AG04450 (cell line): ENCODE measurements at regions not wholly inside any gene's neighbourhood (a gene's known extent, or its start where the extent isn't known, plus 50 kb on each side); places are given as distances from the start of the nearest gene placed in this dataset.

ENCODE experiments used
- CTCF ChIA-PET: fragments of 300-600, 350-600 bp; formaldehyde crosslinking; extraction: SDS; loops from one replicate; lab custom pipeline; 2022; ENCODE audit warnings: antibody characterized with exemption, inconsistent platforms; lab: Charles Lee
- POLR2A ChIA-PET: fragments of 350-600 bp; formaldehyde crosslinking; extraction: SDS; loops from one replicate; lab custom pipeline; 2021; ENCODE audit warnings: antibody characterized with exemption, inconsistent platforms; lab: Yijun Ruan, JAX
- DNase-seq: peaks from one replicate; pipeline ENCODE4 v3.0.0-alpha.2; 2011; ENCODE audit warnings: low read depth, low spot score
- H3K27ac ChIP-seq: one replicate; pipeline ENCODE4 v1.5.1; 2012; ENCODE audit warnings: low read depth, low read length, control low read depth
- H3K27me3 ChIP-seq: one replicate; pipeline ENCODE4 v1.6.0; 2012; ENCODE audit warnings: low read length; ENCODE audit not compliant: control insufficient read depth, insufficient read depth
- H3K4me3 ChIP-seq: 2 replicates; pipeline ENCODE4 v1.5.1; 2011; ENCODE audit warnings: mild to moderate bottlenecking, low read depth, low read length, control low read depth
- H3K9me3 ChIP-seq: 2 replicates; pipeline ENCODE4 v1.5.1; 2012; ENCODE audit warnings: low read length; ENCODE audit not compliant: control insufficient read depth, insufficient read depth
- TF ChIP-seq, protein P1 (sequence below): IDR thresholded peaks from 2 replicates; pipeline ENCODE4 v1.5.1; 2011; ENCODE audit warnings: low read depth, low read length, control low read depth, inconsistent platforms

DNA sequence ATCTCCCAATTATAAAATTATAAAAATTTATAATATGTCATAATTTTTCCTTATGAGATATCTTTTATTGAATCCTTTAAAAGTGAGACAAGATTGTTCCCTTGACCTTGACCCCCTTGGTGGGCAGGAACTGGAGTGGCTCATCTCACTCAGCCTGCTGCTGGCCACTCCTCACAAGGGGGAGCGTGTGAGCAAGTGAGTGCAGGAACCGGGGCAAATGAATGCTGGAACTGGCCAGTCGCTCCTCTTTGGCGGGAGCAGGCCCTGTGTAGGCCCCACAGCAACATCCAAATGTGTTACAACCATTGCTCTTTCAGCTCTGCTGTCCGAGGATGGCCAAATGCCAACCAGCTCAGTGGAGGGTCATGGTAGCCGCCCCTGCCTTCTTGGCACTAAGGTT, 178.8 kb downstream of the ETNK1 start:
- CTCF ChIA-PET: no interaction called here
- Histone ChIP-seq H3K27ac (no peak overlapping the region), H3K9me3 (no peaks in the 10 kb centered on the region), H3K4me3 (no peak overlapping the region), H3K27me3 (no peaks in the 10 kb centered on the region)
- DNase-seq: no peak
- TF ChIP-seq, protein P1, sequence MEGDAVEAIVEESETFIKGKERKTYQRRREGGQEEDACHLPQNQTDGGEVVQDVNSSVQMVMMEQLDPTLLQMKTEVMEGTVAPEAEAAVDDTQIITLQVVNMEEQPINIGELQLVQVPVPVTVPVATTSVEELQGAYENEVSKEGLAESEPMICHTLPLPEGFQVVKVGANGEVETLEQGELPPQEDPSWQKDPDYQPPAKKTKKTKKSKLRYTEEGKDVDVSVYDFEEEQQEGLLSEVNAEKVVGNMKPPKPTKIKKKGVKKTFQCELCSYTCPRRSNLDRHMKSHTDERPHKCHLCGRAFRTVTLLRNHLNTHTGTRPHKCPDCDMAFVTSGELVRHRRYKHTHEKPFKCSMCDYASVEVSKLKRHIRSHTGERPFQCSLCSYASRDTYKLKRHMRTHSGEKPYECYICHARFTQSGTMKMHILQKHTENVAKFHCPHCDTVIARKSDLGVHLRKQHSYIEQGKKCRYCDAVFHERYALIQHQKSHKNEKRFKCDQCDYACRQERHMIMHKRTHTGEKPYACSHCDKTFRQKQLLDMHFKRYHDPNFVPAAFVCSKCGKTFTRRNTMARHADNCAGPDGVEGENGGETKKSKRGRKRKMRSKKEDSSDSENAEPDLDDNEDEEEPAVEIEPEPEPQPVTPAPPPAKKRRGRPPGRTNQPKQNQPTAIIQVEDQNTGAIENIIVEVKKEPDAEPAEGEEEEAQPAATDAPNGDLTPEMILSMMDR: no peak
- POLR2A ChIA-PET: no interaction called here

DNA sequence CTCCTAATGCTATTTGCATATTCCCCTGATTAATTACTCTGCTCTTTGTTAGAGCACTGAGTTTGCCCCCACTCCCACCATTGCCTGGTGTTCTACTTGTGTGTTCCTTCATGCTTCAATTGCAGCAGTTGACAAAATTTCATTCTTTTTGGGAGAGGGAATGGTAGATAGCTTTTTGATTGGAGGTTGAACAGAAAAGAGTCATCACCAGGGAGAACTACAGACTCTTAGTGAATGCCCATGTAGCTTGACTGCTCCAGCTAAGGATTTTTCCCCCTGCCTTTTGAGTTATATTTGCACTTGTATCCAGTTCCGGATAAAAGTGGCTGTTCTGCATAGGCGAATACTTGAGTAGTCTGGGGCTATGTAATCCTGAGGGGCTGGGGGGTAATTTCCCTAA, 183.9 kb downstream of the ETNK1 start:
- Histone ChIP-seq H3K9me3 (no peaks in the 10 kb centered on the region), H3K27ac (no peak overlapping the region), H3K4me3 (no peak overlapping the region), H3K27me3 (no peaks in the 10 kb centered on the region)
- POLR2A ChIA-PET: no interaction called here
- DNase-seq: no peak
- TF ChIP-seq, protein P1: no peak
- CTCF ChIA-PET: no interaction called here

DNA sequence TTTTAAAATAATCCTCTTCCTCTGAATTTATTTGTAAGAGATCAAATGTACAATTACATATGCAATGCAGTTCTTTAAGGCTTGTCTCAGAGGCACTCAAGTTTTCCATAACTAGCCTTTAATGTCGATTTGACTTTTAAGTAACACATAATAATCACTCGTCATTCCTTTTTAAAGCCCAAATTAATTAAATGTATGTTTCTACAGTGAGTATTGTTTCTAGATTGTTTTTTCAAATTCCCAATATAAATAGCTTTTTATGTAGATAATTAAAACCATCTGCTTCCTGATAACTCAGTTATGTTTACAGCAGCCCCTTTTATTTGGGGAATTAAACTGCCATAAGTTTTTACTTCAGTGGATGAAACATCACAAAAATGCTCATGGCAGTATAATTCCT, 185.1 kb downstream of the ETNK1 start:
- Histone ChIP-seq H3K9me3 (no peaks in the 10 kb centered on the region), H3K4me3 (no peak overlapping the region), H3K27me3 (no peaks in the 10 kb centered on the region), H3K27ac (no peak overlapping the region)
- CTCF ChIA-PET: interaction anchor here (0.7 kb wide), 1 partner anchor 223 kb away, joined by 4 read pairs; no protein-coding TSS in a partner anchor
- TF ChIP-seq, protein P1: no peak
- POLR2A ChIA-PET: no interaction called here
- no peak for DNase-seq

DNA sequence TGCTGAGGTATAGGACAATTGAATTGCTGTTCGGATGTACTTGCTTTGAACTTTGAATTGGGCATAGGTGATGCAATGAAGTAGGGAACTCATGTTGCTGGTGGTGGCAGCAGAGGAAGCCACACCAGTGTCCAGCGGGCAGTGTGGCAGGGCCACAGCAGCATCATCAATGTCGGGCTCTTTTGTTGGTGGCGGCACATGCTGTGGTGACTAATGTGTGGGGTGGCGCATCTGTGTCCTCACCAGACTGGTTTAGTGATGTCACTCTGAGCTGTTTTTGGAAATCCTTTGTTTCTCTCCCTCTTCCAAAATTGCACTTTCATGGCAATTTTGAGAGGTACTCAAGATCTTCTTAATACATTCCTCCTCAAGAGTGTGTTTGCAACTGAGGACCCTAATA, 187.6 kb downstream of the ETNK1 start:
- no peaks in the 10 kb centered on the region for H3K9me3 ChIP-seq
- no peak overlapping the region for H3K4me3 ChIP-seq
- H3K27me3 ChIP-seq: no peaks in the 10 kb centered on the region
- TF ChIP-seq, protein P1: no peak
- DNase-seq: no peak
- CTCF ChIA-PET: no interaction called here
- POLR2A ChIA-PET: no interaction called here
- H3K27ac ChIP-seq: no peak overlapping the region

DNA sequence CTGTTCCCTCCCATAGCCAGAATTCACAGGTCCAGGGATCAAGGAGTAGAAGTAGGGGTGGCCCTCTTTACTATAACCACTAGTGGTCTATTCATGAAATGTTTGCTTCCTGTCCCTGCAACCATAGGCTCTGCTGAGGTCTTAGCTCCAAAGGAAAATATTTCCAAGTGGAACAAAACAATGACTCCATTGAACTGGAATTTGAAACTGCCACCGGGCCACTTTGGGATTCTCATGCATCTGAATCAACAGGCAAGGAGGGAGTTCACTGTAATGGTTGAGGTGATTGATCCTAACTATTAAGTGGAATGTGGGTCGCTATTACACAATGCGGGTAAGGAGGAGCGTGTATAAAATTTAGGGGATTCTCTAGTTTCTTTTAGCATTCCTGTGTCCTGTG, 197.0 kb downstream of the ETNK1 start:
- no peak overlapping the region for H3K27ac ChIP-seq
- TF ChIP-seq, protein P1: no peak
- CTCF ChIA-PET: no interaction called here
- no peaks in the 10 kb centered on the region for H3K9me3 ChIP-seq
- POLR2A ChIA-PET: no interaction called here
- no peaks in the 10 kb centered on the region for H3K27me3 ChIP-seq
- no peak for DNase-seq
- no peak overlapping the region for H3K4me3 ChIP-seq
